ENCODE measurements at regions not wholly inside any gene's neighbourhood (a gene's known extent, or its start where the extent isn't known, plus 50 kb on each side); places are given as distances from the start of the nearest gene placed in this dataset.
A peak's percentile ranks its signal among the peaks of the same experiment; 100 is the strongest.

- H3K23me2 ChIP-seq (ENCODE audit: insufficient read length, low read depth, low read length, poor library complexity, severe bottlenecking), result no peaks in the 10 kb centered on the region
- no peak overlapping the region for H4K91ac ChIP-seq (ENCODE audit: insufficient read length, low read depth, low read length)
- H3K4me2 ChIP-seq (ENCODE audit: insufficient read depth, insufficient read length, low read length), result no peak overlapping the region
- no peak overlapping the region for H2AK5ac ChIP-seq (ENCODE audit: insufficient read length, low read length)
- H2BK15ac ChIP-seq (ENCODE audit: low read depth, low read length), result no peak overlapping the region
- no peak overlapping the region for H3K14ac ChIP-seq (ENCODE audit: insufficient read depth, low read length)
- Mint-ChIP-seq H3K9me3 (no peaks in the 10 kb centered on the region; a peak in 1 of 5 replicates), H3K27ac (peak overlapping the region in 1 of 3 experiments; percentile 58; a peak in 1 of 7 replicates), H3K4me1 (peaks cover 0 to 5% of the 10 kb centered on the region in 2 experiments; a peak in 1 of 4 replicates), H3K27me3 (ENCODE audit: low read depth) (no peaks in the 10 kb centered on the region), H3K36me3 (ENCODE audit: insufficient read depth in 1 of 3, low read depth in 3 of 3) (no peaks in the 10 kb centered on the region), H3K4me3 (no peak overlapping the region)
- TF ChIP-seq CTCF (conservative IDR thresholded peaks at IDR 0.05), result no peak
- no peaks in the 10 kb centered on the region for H3K79me1 ChIP-seq (ENCODE audit: insufficient read depth, low read depth, low read length, poor library complexity, severe bottlenecking)
- H3T11ph ChIP-seq (ENCODE audit: low read length), result no peak overlapping the region
- H2BK5ac ChIP-seq (ENCODE audit: insufficient read length, low read length), result no peak overlapping the region
- no CpG with 5 or more reads among the region's 2 CpGs for WGBS (ENCODE audit: extremely low coverage, insufficient read length, low lambda C conversion rate)
- DNase-seq, result no peak
- H3K4ac ChIP-seq (ENCODE audit: low read depth, low read length), result no peak overlapping the region
- H4K5ac ChIP-seq (ENCODE audit: insufficient read length, low read depth, low read length), result no peak overlapping the region
- no peak overlapping the region for H2AFZ ChIP-seq (ENCODE audit: low read length)
- no peak overlapping the region for H3K27ac ChIP-seq (ENCODE audit: insufficient read length, low read depth, low read length)
- no peak overlapping the region for H3K18ac ChIP-seq (ENCODE audit: insufficient read length, low read depth, low read length)
- no peak overlapping the region for H4K8ac ChIP-seq (replicated peaks; ENCODE audit: insufficient read length, low read depth, low read length)
- H2BK120ac ChIP-seq (ENCODE audit: low read depth, low read length, poor library complexity, severe bottlenecking), result no peak overlapping the region
- no peaks in the 10 kb centered on the region for H3K79me2 ChIP-seq (ENCODE audit: insufficient read depth, low read length)
- H3K9me3 ChIP-seq (ENCODE audit: control insufficient read depth, low read depth, low read length), result no peaks in the 10 kb centered on the region
- no peak overlapping the region for H2BK12ac ChIP-seq (ENCODE audit: insufficient read length, low read depth, low read length)
- H3K4me1 ChIP-seq (ENCODE audit: insufficient read depth, low read length), result no peaks in the 10 kb centered on the region
- H3K23ac ChIP-seq (ENCODE audit: insufficient read length, low read depth, low read length), result no peak overlapping the region
- H3K9ac ChIP-seq (ENCODE audit: extremely low read depth, insufficient read length, low read length), result no peak overlapping the region
- no peak overlapping the region for H3K56ac ChIP-seq (ENCODE audit: insufficient read length, low read depth, low read length)
- H4K20me1 ChIP-seq (ENCODE audit: control insufficient read depth, insufficient read depth, insufficient read length), result no peaks in the 10 kb centered on the region
- no peak overlapping the region for H2BK20ac ChIP-seq (ENCODE audit: low read depth, low read length, poor library complexity, severe bottlenecking)
- no peaks in the 10 kb centered on the region for H3K27me3 ChIP-seq (ENCODE audit: insufficient read depth, low read length)
These were observed 138.4 kb upstream of the TENT5A start for GRCh38 chr6:81890846-81891245.

All from H9 (cell line).